ENCODE measurements at regions not wholly inside any gene's neighbourhood (a gene's known extent, or its start where the extent isn't known, plus 50 kb on each side); places are given as distances from the start of the nearest gene placed in this dataset.
A peak's percentile ranks its signal among the peaks of the same experiment; 100 is the strongest.

DNA sequence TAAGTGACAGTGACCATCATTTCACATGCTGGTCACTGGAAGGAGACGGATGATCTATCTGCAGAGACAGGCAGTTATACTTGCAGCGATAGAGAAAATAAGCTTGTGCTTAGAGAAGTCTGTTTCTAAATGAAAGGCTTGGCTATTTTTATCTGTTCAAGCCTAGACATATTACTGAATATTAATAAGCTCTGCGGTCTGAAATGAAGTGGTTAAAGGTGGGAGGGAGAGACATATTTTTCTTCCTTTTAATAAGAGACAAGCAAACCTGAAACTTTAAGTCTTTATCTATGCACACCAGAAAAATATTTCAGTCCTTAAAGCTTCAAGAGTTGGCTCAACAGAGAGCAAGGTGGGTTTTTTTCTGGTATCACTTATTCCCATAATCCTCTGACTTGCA is 99.0 kb downstream of the CD200R1L start:
- Histone ChIP-seq H3K27me3 (ENCODE audit: insufficient read depth, low read length) (no peaks in the 10 kb centered on the region), H3K4me3 (ENCODE audit: low read depth, low read length) (no peak overlapping the region), H2AFZ (ENCODE audit: low read length, unreplicated experiment) (peak overlapping the region; percentile 4), H3K79me2 (ENCODE audit: control insufficient read depth, insufficient read depth, low read length, unreplicated experiment) (no peaks in the 10 kb centered on the region), H3K36me3 (ENCODE audit: insufficient read depth, low read length) (no peaks in the 10 kb centered on the region), H3K4me1 (ENCODE audit: control insufficient read depth, insufficient read depth, low read length, unreplicated experiment) (peaks cover 24% of the 10 kb centered on the region), H3K27ac (ENCODE audit: low read depth, low read length) (no peak overlapping the region)

DNA sequence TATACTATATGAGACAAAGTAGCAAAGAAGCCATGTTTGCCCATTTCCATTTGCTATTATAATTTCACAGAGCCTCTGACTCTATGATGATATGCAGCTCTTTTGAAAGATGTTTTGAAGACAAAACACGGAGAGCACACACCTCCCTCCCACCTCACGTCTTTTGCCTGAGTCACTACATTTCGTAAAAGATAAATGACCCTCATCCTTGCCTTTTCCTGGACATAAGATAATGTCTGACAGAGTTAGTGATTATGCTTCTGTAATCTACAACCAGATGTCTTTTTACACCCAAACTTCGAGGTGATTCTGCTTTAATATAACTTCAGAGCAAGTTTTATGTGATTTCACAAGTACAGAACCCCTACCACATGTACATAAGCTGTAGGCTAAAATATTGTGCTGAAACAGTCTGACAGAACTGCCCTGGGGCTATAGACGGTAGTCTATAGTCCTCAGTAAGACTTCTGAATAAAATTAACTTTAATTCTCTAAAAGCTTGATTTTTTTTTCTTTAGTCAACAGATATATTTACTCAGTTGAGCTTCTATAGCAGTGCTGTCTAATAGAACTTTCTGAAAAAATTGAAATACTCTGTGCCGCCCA is 99.9 kb downstream of the CD200R1L start:
- no peaks in the 10 kb centered on the region for H3K36me3 ChIP-seq (ENCODE audit: insufficient read depth, low read length)
- no peak overlapping the region for H3K4me3 ChIP-seq (ENCODE audit: low read depth, low read length)
- peaks cover 24% of the 10 kb centered on the region for H3K4me1 ChIP-seq (ENCODE audit: control insufficient read depth, insufficient read depth, low read length, unreplicated experiment)
- peak overlapping the region; percentile 40 for H3K27ac ChIP-seq (ENCODE audit: low read depth, low read length)
- peak overlapping the region; percentile 91 for H2AFZ ChIP-seq (ENCODE audit: low read length, unreplicated experiment)
- no peaks in the 10 kb centered on the region for H3K79me2 ChIP-seq (ENCODE audit: control insufficient read depth, insufficient read depth, low read length, unreplicated experiment)
- H3K27me3 ChIP-seq (ENCODE audit: insufficient read depth, low read length), result no peaks in the 10 kb centered on the region

DNA sequence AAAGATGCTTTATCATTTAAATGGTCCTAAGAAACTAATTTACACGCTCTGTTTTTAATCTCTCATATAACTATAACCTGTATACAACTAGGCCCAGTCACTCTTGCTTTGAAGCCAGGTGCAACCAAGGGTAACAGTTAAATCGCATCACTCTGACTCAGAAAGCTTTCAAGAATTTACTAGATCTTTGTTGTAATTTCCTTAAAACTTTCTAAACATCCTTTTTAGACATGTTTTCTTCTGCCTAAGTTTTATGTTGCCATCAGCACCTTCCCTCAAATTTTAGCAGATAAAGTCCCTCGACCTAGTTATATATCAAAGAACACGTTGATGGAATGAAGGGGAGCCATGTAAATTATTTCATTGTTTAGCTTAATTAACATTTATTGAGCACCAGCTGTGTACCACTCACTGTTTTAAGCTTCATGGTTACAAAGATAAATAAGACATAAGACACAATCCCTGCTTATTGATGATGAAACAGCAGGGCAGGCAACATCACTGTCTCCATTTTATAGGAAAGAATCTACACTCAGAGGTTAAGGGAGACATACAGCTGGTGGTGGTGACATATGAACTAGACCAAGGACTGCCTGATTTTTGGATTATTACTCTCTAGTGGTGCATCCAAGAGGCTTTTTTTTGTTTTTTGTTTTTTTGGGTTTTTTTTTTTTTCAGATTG is 101.0 kb downstream of the CD200R1L start:
- Histone ChIP-seq H3K36me3 (ENCODE audit: insufficient read depth, low read length) (no peaks in the 10 kb centered on the region), H3K4me3 (ENCODE audit: low read depth, low read length) (no peak overlapping the region), H2AFZ (ENCODE audit: low read length, unreplicated experiment) (no peak overlapping the region), H3K79me2 (ENCODE audit: control insufficient read depth, insufficient read depth, low read length, unreplicated experiment) (no peaks in the 10 kb centered on the region), H3K4me1 (ENCODE audit: control insufficient read depth, insufficient read depth, low read length, unreplicated experiment) (peaks cover 24% of the 10 kb centered on the region), H3K27ac (ENCODE audit: low read depth, low read length) (no peak overlapping the region), H3K27me3 (ENCODE audit: insufficient read depth, low read length) (no peaks in the 10 kb centered on the region)

DNA sequence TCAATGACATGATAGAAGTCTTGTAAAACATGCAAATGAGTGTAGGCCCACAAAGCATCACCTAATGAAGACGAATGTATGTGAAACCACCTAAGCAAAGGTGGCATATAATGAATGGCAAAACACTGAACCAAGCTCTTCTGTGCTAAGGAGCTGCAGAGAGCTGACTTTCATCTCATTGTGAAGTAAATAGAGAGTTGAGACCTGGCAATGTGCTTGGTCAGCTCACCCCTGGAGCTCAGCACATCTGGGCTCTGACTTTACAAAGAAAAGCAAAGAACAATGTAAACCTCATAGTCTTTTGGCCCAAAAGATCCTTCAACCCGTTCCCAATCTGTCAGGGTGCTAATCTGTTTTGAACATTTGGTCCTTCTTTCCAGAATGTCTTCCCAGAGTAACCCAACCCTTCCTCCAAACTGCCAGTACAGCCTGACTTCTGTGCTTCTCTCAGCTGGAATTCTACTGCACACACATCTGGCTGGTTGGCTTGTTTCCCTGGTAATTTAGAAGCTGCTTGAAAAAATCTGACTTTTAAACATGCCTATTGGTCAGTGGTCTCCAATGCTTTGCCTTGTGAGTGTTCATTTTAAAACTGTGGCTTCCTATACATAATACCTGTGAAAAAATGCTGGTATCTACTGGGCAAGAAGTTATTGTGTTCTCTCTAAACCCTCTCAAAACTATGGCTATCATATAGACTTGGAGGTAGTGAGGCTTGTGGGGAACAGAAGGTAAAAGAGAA is 101.7 kb downstream of the CD200R1L start:
- Histone ChIP-seq H2AFZ (ENCODE audit: low read length, unreplicated experiment) (no peak overlapping the region), H3K36me3 (ENCODE audit: insufficient read depth, low read length) (no peaks in the 10 kb centered on the region), H3K4me1 (ENCODE audit: control insufficient read depth, insufficient read depth, low read length, unreplicated experiment) (peaks cover 24% of the 10 kb centered on the region), H3K27me3 (ENCODE audit: insufficient read depth, low read length) (no peaks in the 10 kb centered on the region), H3K4me3 (ENCODE audit: low read depth, low read length) (no peak overlapping the region), H3K27ac (ENCODE audit: low read depth, low read length) (no peak overlapping the region), H3K79me2 (ENCODE audit: control insufficient read depth, insufficient read depth, low read length, unreplicated experiment) (no peaks in the 10 kb centered on the region)

DNA sequence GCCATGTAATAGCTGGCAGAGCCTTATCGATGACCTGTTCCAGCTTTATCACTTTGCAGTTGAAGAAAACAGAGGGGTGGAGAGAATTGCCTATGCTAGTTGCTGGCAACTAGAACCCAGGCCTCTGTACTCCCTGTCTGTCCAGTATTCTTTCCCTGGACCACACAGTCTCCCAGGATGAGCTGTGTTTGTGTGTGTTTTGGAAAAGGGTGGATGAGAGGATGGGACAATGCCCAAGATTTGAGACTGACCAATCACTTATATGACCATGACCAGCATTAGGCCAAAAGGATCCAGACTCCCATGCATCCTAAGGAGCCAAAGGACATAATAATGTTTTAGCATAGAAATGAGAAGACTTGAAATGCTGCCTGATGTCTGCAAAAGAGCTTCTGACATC is 102.6 kb downstream of the CD200R1L start:
- peaks cover 24% of the 10 kb centered on the region for H3K4me1 ChIP-seq (ENCODE audit: control insufficient read depth, insufficient read depth, low read length, unreplicated experiment)
- no peaks in the 10 kb centered on the region for H3K79me2 ChIP-seq (ENCODE audit: control insufficient read depth, insufficient read depth, low read length, unreplicated experiment)
- no peaks in the 10 kb centered on the region for H3K36me3 ChIP-seq (ENCODE audit: insufficient read depth, low read length)
- no peak overlapping the region for H3K27ac ChIP-seq (ENCODE audit: low read depth, low read length)
- peak overlapping the region; percentile 6 for H2AFZ ChIP-seq (ENCODE audit: low read length, unreplicated experiment)
- H3K27me3 ChIP-seq (ENCODE audit: insufficient read depth, low read length), result no peaks in the 10 kb centered on the region
- no peak overlapping the region for H3K4me3 ChIP-seq (ENCODE audit: low read depth, low read length)

DNA sequence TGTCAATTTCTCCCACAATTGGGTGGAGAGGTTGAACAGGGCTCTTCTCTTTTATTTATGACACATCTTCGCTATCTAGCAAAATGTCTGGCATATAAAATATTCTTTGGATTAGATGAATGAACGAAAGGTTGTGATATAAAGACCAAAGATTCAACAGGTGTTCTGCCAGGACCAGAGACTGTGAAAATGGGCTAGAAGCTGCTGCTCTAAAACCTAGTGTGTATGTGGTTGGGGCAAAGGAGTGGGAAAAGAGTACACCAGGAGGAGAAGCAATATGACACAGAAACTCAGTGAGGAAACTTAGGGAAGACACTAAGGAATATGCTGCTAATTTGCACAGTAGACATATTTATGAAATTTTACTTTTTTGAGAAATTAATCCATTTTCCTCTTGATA is 102.0 kb upstream of the CCDC80 start:
- H3K4me1 ChIP-seq (ENCODE audit: control insufficient read depth, insufficient read depth, low read length, unreplicated experiment), result peaks cover 25% of the 10 kb centered on the region
- no peaks in the 10 kb centered on the region for H3K27me3 ChIP-seq (ENCODE audit: insufficient read depth, low read length)
- H2AFZ ChIP-seq (ENCODE audit: low read length, unreplicated experiment), result no peak overlapping the region
- H3K36me3 ChIP-seq (ENCODE audit: insufficient read depth, low read length), result no peaks in the 10 kb centered on the region
- H3K4me3 ChIP-seq (ENCODE audit: low read depth, low read length), result no peak overlapping the region
- no peaks in the 10 kb centered on the region for H3K79me2 ChIP-seq (ENCODE audit: control insufficient read depth, insufficient read depth, low read length, unreplicated experiment)
- no peak overlapping the region for H3K27ac ChIP-seq (ENCODE audit: low read depth, low read length)

DNA sequence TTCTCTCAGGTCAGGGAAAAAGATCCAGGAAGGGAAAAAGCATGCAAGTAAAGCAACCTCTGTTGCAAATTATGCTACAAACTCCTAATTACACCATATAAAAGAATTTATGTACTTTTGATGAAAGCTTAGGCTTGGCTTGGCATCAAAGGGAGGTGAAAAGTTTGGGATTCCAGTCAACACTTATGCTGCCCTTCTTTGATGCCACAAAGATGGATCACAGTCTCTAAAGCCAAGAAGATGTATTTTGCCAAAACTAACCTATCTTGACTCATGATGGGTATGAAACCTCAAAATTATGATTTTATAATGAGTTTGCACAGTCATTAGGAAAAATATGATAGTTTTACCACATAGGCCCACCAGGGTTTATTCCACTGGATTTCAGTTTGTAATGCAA is 101.0 kb upstream of the CCDC80 start:
- H2AFZ ChIP-seq (ENCODE audit: low read length, unreplicated experiment), result no peak overlapping the region
- H3K4me1 ChIP-seq (ENCODE audit: control insufficient read depth, insufficient read depth, low read length, unreplicated experiment), result peaks cover 26% of the 10 kb centered on the region
- no peaks in the 10 kb centered on the region for H3K36me3 ChIP-seq (ENCODE audit: insufficient read depth, low read length)
- H3K4me3 ChIP-seq (ENCODE audit: low read depth, low read length), result no peak overlapping the region
- no peak overlapping the region for H3K27ac ChIP-seq (ENCODE audit: low read depth, low read length)
- no peaks in the 10 kb centered on the region for H3K27me3 ChIP-seq (ENCODE audit: insufficient read depth, low read length)
- H3K79me2 ChIP-seq (ENCODE audit: control insufficient read depth, insufficient read depth, low read length, unreplicated experiment), result no peaks in the 10 kb centered on the region

DNA sequence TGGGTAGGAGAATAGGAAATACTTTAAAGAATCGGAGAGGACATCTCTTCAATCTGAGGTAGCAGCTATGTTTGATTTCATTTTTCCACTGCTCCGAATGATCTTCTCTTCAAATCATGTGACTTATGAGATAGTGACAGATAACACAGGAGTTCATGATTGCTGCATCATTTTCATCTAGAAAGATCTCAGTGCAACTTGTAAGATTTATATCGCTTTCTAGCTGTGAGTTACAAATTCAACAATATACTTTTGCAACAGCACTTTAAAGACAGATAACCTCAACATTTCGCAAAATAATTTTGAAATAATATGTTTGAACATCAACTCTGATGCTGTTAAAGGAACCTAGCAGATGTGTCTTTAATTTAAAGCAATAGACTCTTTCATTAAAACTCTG is 99.9 kb upstream of the CCDC80 start:
- H3K27ac ChIP-seq (ENCODE audit: low read depth, low read length), result no peak overlapping the region

DNA sequence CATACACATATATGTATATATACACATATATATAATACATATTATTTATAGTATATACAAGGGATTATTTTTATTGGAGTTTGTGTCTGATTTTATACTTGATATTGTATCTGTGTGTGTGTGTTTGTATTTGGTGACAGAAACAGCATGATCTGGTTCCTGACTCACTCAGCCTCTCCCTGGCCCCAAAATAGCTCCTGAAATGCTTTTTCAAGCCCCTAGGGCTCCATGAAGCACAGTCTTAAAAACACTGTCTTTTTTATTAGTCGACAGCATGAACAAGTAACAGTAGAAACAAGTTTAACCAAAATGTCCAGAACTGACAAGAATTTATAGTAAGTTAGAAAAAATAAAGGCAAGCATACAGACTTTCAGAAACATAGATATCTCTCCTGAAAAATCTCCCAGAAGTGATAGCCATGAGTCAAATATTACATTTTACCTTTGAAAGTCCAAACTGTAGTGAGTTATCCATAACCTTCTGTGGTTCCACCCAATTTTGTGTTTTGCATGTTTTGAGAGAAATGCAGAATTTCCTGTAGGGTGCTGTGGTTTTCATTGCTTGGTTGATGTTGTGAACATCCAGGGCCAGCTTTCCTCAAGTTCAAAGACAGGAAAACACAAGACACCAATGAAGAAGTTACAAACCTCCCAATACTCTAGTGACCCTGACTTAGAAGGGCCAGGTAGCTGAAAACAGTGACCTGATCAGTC is 98.5 kb upstream of the CCDC80 start:
- no peak overlapping the region for H3K4me3 ChIP-seq (ENCODE audit: low read depth, low read length)
- H3K79me2 ChIP-seq (ENCODE audit: control insufficient read depth, insufficient read depth, low read length, unreplicated experiment), result no peaks in the 10 kb centered on the region
- H3K27me3 ChIP-seq (ENCODE audit: insufficient read depth, low read length), result no peaks in the 10 kb centered on the region
- H3K27ac ChIP-seq (ENCODE audit: low read depth, low read length), result no peak overlapping the region
- peaks cover 14% of the 10 kb centered on the region for H3K4me1 ChIP-seq (ENCODE audit: control insufficient read depth, insufficient read depth, low read length, unreplicated experiment)
- H3K36me3 ChIP-seq (ENCODE audit: insufficient read depth, low read length), result no peaks in the 10 kb centered on the region
- H2AFZ ChIP-seq (ENCODE audit: low read length, unreplicated experiment), result no peak overlapping the region

More for the DNA sequence above, 99.9 kb upstream of the CCDC80 start:
- no peaks in the 10 kb centered on the region for H3K27me3 ChIP-seq (ENCODE audit: insufficient read depth, low read length)
- no peaks in the 10 kb centered on the region for H3K79me2 ChIP-seq (ENCODE audit: control insufficient read depth, insufficient read depth, low read length, unreplicated experiment)
- peaks cover 15% of the 10 kb centered on the region for H3K4me1 ChIP-seq (ENCODE audit: control insufficient read depth, insufficient read depth, low read length, unreplicated experiment)
- no peak overlapping the region for H2AFZ ChIP-seq (ENCODE audit: low read length, unreplicated experiment)
- no peaks in the 10 kb centered on the region for H3K36me3 ChIP-seq (ENCODE audit: insufficient read depth, low read length)
- no peak overlapping the region for H3K4me3 ChIP-seq (ENCODE audit: low read depth, low read length)

DNA sequence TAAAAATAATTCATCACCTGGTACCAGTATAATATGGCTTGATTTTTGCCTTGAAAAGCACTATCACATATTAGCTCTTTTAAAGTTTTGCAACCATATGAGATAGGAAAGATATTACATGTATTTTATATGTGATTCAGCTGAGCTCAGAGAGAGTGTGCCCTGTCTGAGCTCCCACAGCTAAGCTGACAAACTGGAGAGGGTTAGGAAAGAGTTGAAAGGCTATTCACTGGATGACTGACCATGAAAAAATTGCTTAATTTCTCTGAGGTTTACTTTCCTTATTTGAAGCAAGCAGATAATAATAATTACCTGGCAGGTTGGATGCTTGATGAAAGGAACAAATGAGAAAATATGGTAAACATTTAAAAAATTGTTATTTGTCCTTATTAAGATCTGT is 97.4 kb upstream of the CCDC80 start:
- Histone ChIP-seq H3K27ac (ENCODE audit: low read depth, low read length) (no peak overlapping the region), H3K4me3 (ENCODE audit: low read depth, low read length) (no peak overlapping the region), H3K4me1 (ENCODE audit: control insufficient read depth, insufficient read depth, low read length, unreplicated experiment) (peaks cover 17% of the 10 kb centered on the region), H3K27me3 (ENCODE audit: insufficient read depth, low read length) (no peaks in the 10 kb centered on the region), H2AFZ (ENCODE audit: low read length, unreplicated experiment) (no peak overlapping the region), H3K36me3 (ENCODE audit: insufficient read depth, low read length) (no peaks in the 10 kb centered on the region), H3K79me2 (ENCODE audit: control insufficient read depth, insufficient read depth, low read length, unreplicated experiment) (no peaks in the 10 kb centered on the region)

Measured in ACC112 (cell line).